Transverse colon (tissue), 3 donors: ENCODE measurements at regions not wholly inside any gene's neighbourhood (a gene's known extent, or its start where the extent isn't known, plus 50 kb on each side); places are given as distances from the start of the nearest gene placed in this dataset.

Source experiments
- POLR2A ChIP-seq: fragments of 450-650 bp; IDR thresholded peaks from one replicate; pipeline ENCODE4 v1.6.1; 2016; ENCODE audit warnings: antibody characterized with exemption, mild to moderate bottlenecking, moderate library complexity
- TF ChIP-seq, protein P1 (sequence below), 5 experiments: fragments of 200-600 bp in 3 of 5; fragments of 450-650 bp in 2 of 5; sonication (generic) in 3 of 5; IDR thresholded peaks; 1 replicate in 2 of 5; 2 replicates in 3 of 5; pipeline ENCODE4 v1.5.1; 2016 to 2017; ENCODE audit warnings: antibody characterized with exemption in 5 of 5, inconsistent platforms in 3 of 5, mild to moderate bottlenecking in 2 of 5, moderate library complexity in 1 of 5

DNA sequence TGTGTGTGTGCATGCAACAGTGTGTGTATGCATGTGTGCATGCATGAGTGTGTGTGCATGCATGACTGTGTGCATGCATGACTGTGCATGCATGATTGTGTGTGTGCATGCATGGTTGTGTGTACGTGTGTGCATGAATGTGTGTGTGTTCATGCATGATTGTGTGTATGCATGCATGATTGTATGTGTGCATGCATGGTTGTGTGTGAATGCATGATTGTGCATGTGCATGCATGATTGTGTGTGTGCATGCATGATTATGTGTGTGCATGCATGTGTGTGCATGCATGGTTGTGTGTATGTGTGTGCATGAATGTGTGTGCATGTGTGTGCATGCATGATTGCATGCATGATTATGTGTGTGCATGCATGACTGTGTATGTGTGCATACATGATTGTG is 1052.0 kb downstream of the TBC1D22A start:
- no peak for TF ChIP-seq POLR2A
- TF ChIP-seq, protein P1, sequence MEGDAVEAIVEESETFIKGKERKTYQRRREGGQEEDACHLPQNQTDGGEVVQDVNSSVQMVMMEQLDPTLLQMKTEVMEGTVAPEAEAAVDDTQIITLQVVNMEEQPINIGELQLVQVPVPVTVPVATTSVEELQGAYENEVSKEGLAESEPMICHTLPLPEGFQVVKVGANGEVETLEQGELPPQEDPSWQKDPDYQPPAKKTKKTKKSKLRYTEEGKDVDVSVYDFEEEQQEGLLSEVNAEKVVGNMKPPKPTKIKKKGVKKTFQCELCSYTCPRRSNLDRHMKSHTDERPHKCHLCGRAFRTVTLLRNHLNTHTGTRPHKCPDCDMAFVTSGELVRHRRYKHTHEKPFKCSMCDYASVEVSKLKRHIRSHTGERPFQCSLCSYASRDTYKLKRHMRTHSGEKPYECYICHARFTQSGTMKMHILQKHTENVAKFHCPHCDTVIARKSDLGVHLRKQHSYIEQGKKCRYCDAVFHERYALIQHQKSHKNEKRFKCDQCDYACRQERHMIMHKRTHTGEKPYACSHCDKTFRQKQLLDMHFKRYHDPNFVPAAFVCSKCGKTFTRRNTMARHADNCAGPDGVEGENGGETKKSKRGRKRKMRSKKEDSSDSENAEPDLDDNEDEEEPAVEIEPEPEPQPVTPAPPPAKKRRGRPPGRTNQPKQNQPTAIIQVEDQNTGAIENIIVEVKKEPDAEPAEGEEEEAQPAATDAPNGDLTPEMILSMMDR (IDR thresholded peaks at IDR 0.05): no peak
